Fibroblast of lung (primary cell): ENCODE measurements at regions not wholly inside any gene's neighbourhood (a gene's known extent, or its start where the extent isn't known, plus 50 kb on each side); places are given as distances from the start of the nearest gene placed in this dataset.

Experiments used
- CTCF ChIP-seq, 2 donors: IDR thresholded peaks in 1 of 2; conservative IDR thresholded peaks in 1 of 2; 1 replicate in 1 of 2; 2 replicates in 1 of 2; pipeline ENCODE4 v1.5.1; 2011 to 2012; ENCODE audit warnings: low read length in 2 of 2, control low read depth in 1 of 2, inconsistent platforms in 1 of 2, low read depth in 1 of 2, mild to moderate bottlenecking in 1 of 2
- EZH2 ChIP-seq: IDR thresholded peaks from 2 replicates; pipeline ENCODE4 v1.5.1; 2012; ENCODE audit warnings: low read length, control low read depth, mild to moderate bottlenecking; ENCODE audit errors: missing control alignments

- no peak for TF ChIP-seq CTCF (conservative IDR thresholded peaks at IDR 0.05 in 1 of 2, IDR thresholded peaks at IDR 0.05 in 1 of 2; ENCODE audit: low read depth in 1 of 2, low read length in 2 of 2)
- TF ChIP-seq EZH2 = no peak
Measured at GRCh38 chr5:107119656-107120055, 551.1 kb downstream of the EFNA5 start.
